ENCODE measurements at regions not wholly inside any gene's neighbourhood (a gene's known extent, or its start where the extent isn't known, plus 50 kb on each side); places are given as distances from the start of the nearest gene placed in this dataset.

GRCh38 chr2:6635296-6635695 is 230.4 kb downstream of the CMPK2 start:
- Mint-ChIP-seq H3K9me3 (peaks cover 0 to 1% of the 10 kb centered on the region in 2 donors), H3K27ac (no peak overlapping the region), H3K4me1 (no peaks in the 10 kb centered on the region), H3K27me3 (peaks cover 0 to 10% of the 10 kb centered on the region in 2 donors), H3K4me3 (no peak overlapping the region), H3K36me3 (no peaks in the 10 kb centered on the region)
- ATAC-seq (replicated peaks): no peak
- DNase-seq: no peak

DNA sequence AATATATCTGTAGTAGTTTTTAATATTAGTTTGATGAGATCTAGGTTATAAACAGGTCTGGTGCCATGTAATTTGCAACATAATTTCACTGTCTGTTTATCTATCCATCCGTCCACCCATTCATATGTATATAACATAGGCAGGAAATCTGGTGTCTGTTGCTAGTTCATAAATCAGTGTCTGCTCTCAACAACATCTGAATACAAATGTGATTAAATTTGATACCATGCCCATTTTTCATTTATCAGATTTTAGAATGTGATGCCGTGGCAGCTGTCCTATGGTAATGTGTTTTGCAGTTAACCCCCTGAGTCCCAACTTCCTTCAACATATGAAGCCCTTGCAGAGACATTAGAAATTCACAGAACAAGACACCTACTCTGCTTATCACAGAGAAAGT is 228.4 kb downstream of the CMPK2 start:
- no peak overlapping the region for H3K27ac Mint-ChIP-seq
- no peaks in the 10 kb centered on the region for H3K4me1 Mint-ChIP-seq
- no peak overlapping the region for H3K4me3 Mint-ChIP-seq
- no peaks in the 10 kb centered on the region for H3K36me3 Mint-ChIP-seq
- no peaks in the 10 kb centered on the region for H3K9me3 Mint-ChIP-seq
- DNase-seq: no peak
- ATAC-seq (replicated peaks): no peak
- peaks cover 0 to 10% of the 10 kb centered on the region in 2 donors for H3K27me3 Mint-ChIP-seq

- Mint-ChIP-seq H3K4me3 (no peak overlapping the region), H3K9me3 (no peaks in the 10 kb centered on the region)
- ATAC-seq (replicated peaks): no peak
These were observed 225.6 kb downstream of the CMPK2 start for GRCh38 chr2:6639929-6640620.

GRCh38 chr2:6640621-6641015 is 225.1 kb downstream of the CMPK2 start:
- H3K27me3 Mint-ChIP-seq: peaks cover 0 to 10% of the 10 kb centered on the region in 2 donors
- no peak overlapping the region for H3K27ac Mint-ChIP-seq
- H3K9me3 Mint-ChIP-seq: no peaks in the 10 kb centered on the region
- H3K36me3 Mint-ChIP-seq: no peaks in the 10 kb centered on the region
- no peak overlapping the region for H3K4me3 Mint-ChIP-seq
- ATAC-seq (replicated peaks) (no peak), DNase-seq (no peak)
- H3K4me1 Mint-ChIP-seq: no peaks in the 10 kb centered on the region

More at GRCh38 chr2:6639929-6640620, 225.6 kb downstream of the CMPK2 start:
- H3K27me3 Mint-ChIP-seq: peaks cover 0 to 10% of the 10 kb centered on the region in 2 donors
- H3K4me1 Mint-ChIP-seq: no peaks in the 10 kb centered on the region
- H3K27ac Mint-ChIP-seq: no peak overlapping the region
- H3K36me3 Mint-ChIP-seq: no peaks in the 10 kb centered on the region
- DNase-seq: no peak

DNA sequence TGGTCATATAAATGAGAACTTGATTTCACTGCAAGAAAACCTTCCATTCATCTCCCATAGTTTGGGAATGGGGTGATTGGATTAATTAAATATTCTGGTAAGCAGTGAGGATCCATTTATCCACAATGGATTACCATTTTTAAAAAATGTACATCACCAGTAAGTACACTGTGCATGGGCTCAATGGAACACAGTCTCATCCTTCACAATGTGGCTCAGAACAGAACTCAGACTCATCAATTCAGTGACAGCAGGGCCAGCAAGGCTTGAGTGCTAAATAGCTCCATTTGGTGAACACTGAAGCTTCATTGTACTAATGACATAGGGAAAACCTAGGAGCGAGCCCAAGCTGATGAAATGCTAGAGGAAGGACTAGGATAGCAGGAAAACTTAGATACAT is 223.8 kb downstream of the CMPK2 start:
- Mint-ChIP-seq H3K27me3 (peaks cover 0 to 5% of the 10 kb centered on the region in 2 donors), H3K9me3 (no peaks in the 10 kb centered on the region), H3K4me3 (no peak overlapping the region), H3K36me3 (no peaks in the 10 kb centered on the region), H3K4me1 (no peaks in the 10 kb centered on the region), H3K27ac (no peak overlapping the region)
- ATAC-seq (replicated peaks) (no peak), DNase-seq (no peak)

- H3K4me1 Mint-ChIP-seq: no peaks in the 10 kb centered on the region
- no peak for ATAC-seq (replicated peaks)
- H3K4me3 Mint-ChIP-seq: no peak overlapping the region
- no peak for DNase-seq
- no peak overlapping the region for H3K27ac Mint-ChIP-seq
- no peaks in the 10 kb centered on the region for H3K27me3 Mint-ChIP-seq
- no peaks in the 10 kb centered on the region for H3K36me3 Mint-ChIP-seq
- peaks cover 0 to 1% of the 10 kb centered on the region in 2 donors for H3K9me3 Mint-ChIP-seq
These were observed 221.4 kb downstream of the CMPK2 start for GRCh38 chr2:6644261-6644660.

DNA sequence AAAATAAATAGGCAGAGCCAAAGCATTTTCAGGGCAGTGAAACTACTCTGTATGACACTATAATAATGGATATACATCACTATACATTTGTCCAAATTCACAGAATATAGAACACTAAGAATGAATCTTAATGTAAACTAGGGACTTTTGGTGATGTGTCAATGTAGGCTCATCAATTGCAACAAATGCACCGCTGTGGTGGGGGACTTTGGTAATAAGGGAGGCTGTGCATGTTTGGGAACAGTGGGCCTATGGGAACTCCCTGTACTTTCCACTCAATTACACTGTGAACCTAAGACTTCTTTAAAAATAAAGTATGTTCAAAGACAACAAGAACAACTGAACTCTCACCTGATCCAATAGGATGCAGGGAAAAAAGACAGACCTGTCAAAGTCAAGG is 220.7 kb downstream of the CMPK2 start:
- Mint-ChIP-seq H3K4me3 (no peak overlapping the region), H3K36me3 (no peaks in the 10 kb centered on the region), H3K9me3 (peaks cover 0 to 1% of the 10 kb centered on the region in 2 donors), H3K27ac (no peak overlapping the region), H3K4me1 (no peaks in the 10 kb centered on the region), H3K27me3 (no peaks in the 10 kb centered on the region)
- ATAC-seq (replicated peaks) (no peak), DNase-seq (no peak)

DNA sequence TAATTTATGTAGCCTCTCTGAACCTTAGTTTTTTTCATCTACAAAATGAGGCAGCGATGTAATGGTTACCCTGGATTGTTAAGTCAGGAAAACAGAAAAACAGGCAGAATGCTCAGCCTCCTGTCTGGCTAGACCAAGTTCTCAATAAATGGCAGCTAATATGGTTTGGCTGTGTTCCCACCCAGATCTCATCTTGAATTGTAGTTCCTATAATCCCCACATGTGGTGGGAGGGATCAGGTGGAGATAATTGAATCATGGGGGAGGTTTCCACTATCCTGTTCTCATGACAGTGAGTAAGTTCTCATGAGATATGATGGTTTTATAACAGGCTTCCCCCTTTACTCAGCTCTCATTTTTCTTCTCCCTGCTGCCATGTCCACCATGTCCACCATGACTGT is 220.0 kb downstream of the CMPK2 start:
- H3K27me3 Mint-ChIP-seq: no peaks in the 10 kb centered on the region
- no peak for ATAC-seq (replicated peaks)
- no peak overlapping the region for H3K4me3 Mint-ChIP-seq
- no peak overlapping the region for H3K27ac Mint-ChIP-seq
- peaks cover 0 to 1% of the 10 kb centered on the region in 2 donors for H3K9me3 Mint-ChIP-seq
- no peaks in the 10 kb centered on the region for H3K36me3 Mint-ChIP-seq
- no peaks in the 10 kb centered on the region for H3K4me1 Mint-ChIP-seq
- DNase-seq: no peak

DNA sequence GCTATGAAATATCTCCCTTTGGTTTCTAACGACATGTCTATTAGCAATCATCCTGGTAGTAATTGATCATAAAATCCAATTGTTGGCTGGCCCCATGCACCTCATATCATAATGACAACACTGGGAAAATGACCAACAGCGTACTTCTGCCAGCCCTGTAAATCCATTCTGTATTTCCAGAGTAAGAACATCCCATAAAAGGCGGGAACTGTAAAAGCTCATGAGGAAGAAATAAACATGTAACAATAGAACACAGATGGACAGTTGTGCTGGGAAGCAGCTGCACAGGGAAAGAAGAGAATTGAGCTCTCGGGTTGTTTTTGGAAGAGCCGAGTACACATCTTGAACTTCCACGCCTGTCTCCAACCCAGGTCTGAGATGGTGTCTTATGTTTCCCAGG is 218.7 kb downstream of the CMPK2 start:
- no peak for ATAC-seq (replicated peaks)

GRCh38 chr2:6648596-6649247 is 217.0 kb downstream of the CMPK2 start:
- Mint-ChIP-seq H3K9me3 (peaks cover 0 to 1% of the 10 kb centered on the region in 2 donors), H3K27me3 (no peaks in the 10 kb centered on the region), H3K27ac (no peak overlapping the region), H3K4me1 (no peaks in the 10 kb centered on the region), H3K4me3 (no peak overlapping the region), H3K36me3 (no peaks in the 10 kb centered on the region)
- ATAC-seq (replicated peaks): no peak
- DNase-seq: no peak

More for the DNA sequence above, 218.7 kb downstream of the CMPK2 start:
- no peak for DNase-seq
- Mint-ChIP-seq H3K9me3 (peaks cover 0 to 1% of the 10 kb centered on the region in 2 donors), H3K36me3 (no peaks in the 10 kb centered on the region), H3K4me3 (no peak overlapping the region), H3K27ac (no peak overlapping the region), H3K27me3 (no peaks in the 10 kb centered on the region), H3K4me1 (no peaks in the 10 kb centered on the region)

- Mint-ChIP-seq H3K27ac (no peak overlapping the region), H3K4me3 (no peak overlapping the region), H3K27me3 (no peaks in the 10 kb centered on the region), H3K36me3 (no peaks in the 10 kb centered on the region), H3K9me3 (peaks cover 0 to 1% of the 10 kb centered on the region in 2 donors), H3K4me1 (no peaks in the 10 kb centered on the region)
- no peak for DNase-seq
- ATAC-seq (replicated peaks): no peak
These were observed 215.4 kb downstream of the CMPK2 start for GRCh38 chr2:6650311-6650710.

- Mint-ChIP-seq H3K9me3 (peaks cover 0 to 1% of the 10 kb centered on the region in 2 donors), H3K27me3 (no peaks in the 10 kb centered on the region), H3K4me3 (no peak overlapping the region), H3K27ac (no peak overlapping the region), H3K4me1 (no peaks in the 10 kb centered on the region), H3K36me3 (no peaks in the 10 kb centered on the region)
- no peak for DNase-seq
- no peak for ATAC-seq (replicated peaks)
These were observed 213.5 kb downstream of the CMPK2 start for GRCh38 chr2:6652251-6652650.

DNA sequence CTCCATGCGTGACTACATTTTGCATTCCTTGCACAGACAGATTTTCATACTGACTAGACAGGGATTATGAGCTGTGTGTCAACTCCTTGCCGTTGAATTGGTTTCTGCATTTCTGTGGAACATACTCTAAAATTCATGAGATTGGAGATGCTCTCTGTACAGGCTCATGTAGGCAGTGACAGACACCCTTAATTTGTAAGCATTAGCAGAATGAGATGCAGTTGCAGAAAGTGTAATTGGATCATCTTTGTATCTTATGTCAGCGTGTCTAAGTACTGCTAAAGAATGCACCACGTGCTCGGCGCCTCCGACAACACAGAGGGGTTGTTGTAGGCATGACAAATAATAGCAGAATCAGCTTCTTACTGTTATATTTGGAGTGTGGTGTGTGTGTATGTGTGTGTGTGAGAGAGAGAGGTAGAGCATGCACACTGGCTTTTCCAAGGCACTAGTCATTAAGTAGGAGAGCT is 212.4 kb downstream of the CMPK2 start:
- H3K4me3 Mint-ChIP-seq: no peak overlapping the region
- H3K36me3 Mint-ChIP-seq: no peaks in the 10 kb centered on the region
- no peak overlapping the region for H3K27ac Mint-ChIP-seq
- no peaks in the 10 kb centered on the region for H3K27me3 Mint-ChIP-seq
- no peaks in the 10 kb centered on the region for H3K4me1 Mint-ChIP-seq
- DNase-seq (no peak), ATAC-seq (replicated peaks) (no peak)
- H3K9me3 Mint-ChIP-seq: peaks cover 0 to 1% of the 10 kb centered on the region in 2 donors

GRCh38 chr2:6654279-6654678 is 211.4 kb downstream of the CMPK2 start:
- Mint-ChIP-seq H3K27ac (no peak overlapping the region), H3K27me3 (no peaks in the 10 kb centered on the region), H3K9me3 (no peaks in the 10 kb centered on the region), H3K36me3 (no peaks in the 10 kb centered on the region), H3K4me3 (no peak overlapping the region), H3K4me1 (no peaks in the 10 kb centered on the region)
- no peak for DNase-seq
- no peak for ATAC-seq (replicated peaks)

GRCh38 chr2:6656633-6657032 is 209.1 kb downstream of the CMPK2 start:
- DNase-seq (no peak), ATAC-seq (replicated peaks) (no peak)
- Mint-ChIP-seq H3K27ac (no peak overlapping the region), H3K36me3 (no peaks in the 10 kb centered on the region), H3K4me3 (no peak overlapping the region), H3K4me1 (no peaks in the 10 kb centered on the region), H3K27me3 (no peaks in the 10 kb centered on the region), H3K9me3 (peaks cover 0 to 1% of the 10 kb centered on the region in 2 donors)

Data from stimulated activated naive B cell treated with anti-CD40 and anti-IgM and Interleukin-4, amounts not matched to agents 10 μg/mL and 1 μg/mL and 100 μg/mL, for 72 hours (primary cell).